Ovary (tissue), 3 donors: ENCODE measurements at regions not wholly inside any gene's neighbourhood (a gene's known extent, or its start where the extent isn't known, plus 50 kb on each side); places are given as distances from the start of the nearest gene placed in this dataset.

Experiments used
- CTCF ChIP-seq, 3 donors: fragments of 450-650 bp in 2 of 3; fragments of 200-600 bp in 1 of 3; IDR thresholded peaks; one replicate each; pipeline versions ENCODE4 v1.5.1 to v1.8.0; 2016 to 2022; ENCODE audit warnings: antibody characterized with exemption in 3 of 3, mild to moderate bottlenecking in 1 of 3
- POLR2A ChIP-seq: fragments of 450-650 bp; IDR thresholded peaks from one replicate; pipeline ENCODE4 v1.6.1; 2017; ENCODE audit warnings: antibody characterized with exemption, mild to moderate bottlenecking, moderate library complexity
- donor health status: DM: no; HTN: no; CAD: no.

GRCh38 chr2:43077876-43078275, 148.5 kb downstream of the ZFP36L2 start:
- TF ChIP-seq POLR2A (no peak), CTCF (IDR thresholded peaks at IDR 0.05) (no peak)
